Vagina (tissue), 2 donors: ENCODE measurements at regions not wholly inside any gene's neighbourhood (a gene's known extent, or its start where the extent isn't known, plus 50 kb on each side); places are given as distances from the start of the nearest gene placed in this dataset.
"Not testable (repeated sequence)": the region's sequence is repeated elsewhere in the genome, so short reads cannot be mapped to it uniquely, and the experiment has no call there.

Source experiments
- POLR2A ChIP-seq, 2 donors: fragments of 450-650 bp; IDR thresholded peaks; one replicate each; pipeline ENCODE4 v1.6.1; 2017; ENCODE audit warnings: antibody characterized with exemption in 2 of 2, mild to moderate bottlenecking in 2 of 2, moderate library complexity in 2 of 2
- TF ChIP-seq, protein P1 (sequence below), 3 experiments: fragments of 450-650 bp in 2 of 3; fragments of 200-600 bp in 1 of 3; sonication (generic) in 1 of 3; IDR thresholded peaks; one replicate each; pipeline ENCODE4 v1.5.1; 2017 to 2019; ENCODE audit warnings: antibody characterized with exemption in 3 of 3, mild to moderate bottlenecking in 2 of 3, moderate library complexity in 2 of 3

DNA sequence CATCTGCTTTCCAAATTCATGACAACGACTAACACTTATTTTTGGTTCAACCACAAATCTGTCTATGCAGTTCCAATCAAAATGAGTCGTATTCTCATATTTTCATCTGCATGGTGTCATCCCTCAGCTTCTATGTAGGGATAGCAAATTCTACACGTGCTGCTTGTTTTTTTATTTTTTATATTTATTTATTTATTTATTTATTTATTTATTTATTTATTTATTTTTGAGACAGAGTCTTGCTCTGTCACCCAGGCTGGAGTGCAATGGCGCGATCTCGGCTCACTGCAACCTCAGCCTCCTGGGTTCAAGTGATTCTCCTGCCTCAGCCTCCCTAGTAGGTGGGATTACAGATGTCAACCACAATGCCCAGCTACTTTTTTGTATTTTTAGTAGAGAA is 447.2 kb downstream of the EPHA3 start:
- TF ChIP-seq POLR2A (IDR thresholded peaks at IDR 0.05) = not testable (repeated sequence)
- TF ChIP-seq, protein P1, sequence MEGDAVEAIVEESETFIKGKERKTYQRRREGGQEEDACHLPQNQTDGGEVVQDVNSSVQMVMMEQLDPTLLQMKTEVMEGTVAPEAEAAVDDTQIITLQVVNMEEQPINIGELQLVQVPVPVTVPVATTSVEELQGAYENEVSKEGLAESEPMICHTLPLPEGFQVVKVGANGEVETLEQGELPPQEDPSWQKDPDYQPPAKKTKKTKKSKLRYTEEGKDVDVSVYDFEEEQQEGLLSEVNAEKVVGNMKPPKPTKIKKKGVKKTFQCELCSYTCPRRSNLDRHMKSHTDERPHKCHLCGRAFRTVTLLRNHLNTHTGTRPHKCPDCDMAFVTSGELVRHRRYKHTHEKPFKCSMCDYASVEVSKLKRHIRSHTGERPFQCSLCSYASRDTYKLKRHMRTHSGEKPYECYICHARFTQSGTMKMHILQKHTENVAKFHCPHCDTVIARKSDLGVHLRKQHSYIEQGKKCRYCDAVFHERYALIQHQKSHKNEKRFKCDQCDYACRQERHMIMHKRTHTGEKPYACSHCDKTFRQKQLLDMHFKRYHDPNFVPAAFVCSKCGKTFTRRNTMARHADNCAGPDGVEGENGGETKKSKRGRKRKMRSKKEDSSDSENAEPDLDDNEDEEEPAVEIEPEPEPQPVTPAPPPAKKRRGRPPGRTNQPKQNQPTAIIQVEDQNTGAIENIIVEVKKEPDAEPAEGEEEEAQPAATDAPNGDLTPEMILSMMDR (IDR thresholded peaks at IDR 0.05) = not testable (repeated sequence)
